Epithelial cell of esophagus (primary cell): ENCODE measurements at regions not wholly inside any gene's neighbourhood (a gene's known extent, or its start where the extent isn't known, plus 50 kb on each side); places are given as distances from the start of the nearest gene placed in this dataset.

Source experiments
- DNase-seq: peaks from one replicate; pipeline ENCODE4 v3.0.0; 2010; ENCODE audit warnings: low read depth
- H3K4me3 ChIP-seq: 2 replicates; pipeline ENCODE4 v1.5.1; 2011; ENCODE audit warnings: mild to moderate bottlenecking, low read length, control low read depth
- CTCF ChIP-seq: IDR thresholded peaks from 2 replicates; pipeline ENCODE4 v1.5.1; 2011; ENCODE audit warnings: low read depth, mild to moderate bottlenecking, low read length, control low read depth, inconsistent platforms; ENCODE audit not compliant: insufficient read depth; ENCODE audit errors: missing control alignments

GRCh38 chr3:99475229-99475628 is 163.2 kb upstream of the COL8A1 start:
- no peak for DNase-seq
- no peak for TF ChIP-seq CTCF
- H3K4me3 ChIP-seq, result no peak overlapping the region

GRCh38 chr3:99474776-99475175 is 163.6 kb upstream of the COL8A1 start:
- no peak overlapping the region for H3K4me3 ChIP-seq
- no peak for TF ChIP-seq CTCF
- no peak for DNase-seq

GRCh38 chr3:99473321-99473751 is 165.1 kb upstream of the COL8A1 start:
- peak; percentile 42 for DNase-seq

GRCh38 chr3:99472385-99472784 is 166.0 kb upstream of the COL8A1 start:
- TF ChIP-seq CTCF, result no peak
- no peak for DNase-seq
- no peak overlapping the region for H3K4me3 ChIP-seq

More at GRCh38 chr3:99473321-99473751, 165.1 kb upstream of the COL8A1 start:
- TF ChIP-seq CTCF, result no peak
- no peak overlapping the region for H3K4me3 ChIP-seq

GRCh38 chr3:99471353-99472323 is 166.8 kb upstream of the COL8A1 start:
- no peak for TF ChIP-seq CTCF
- no peak for DNase-seq
- H3K4me3 ChIP-seq, result no peak overlapping the region

GRCh38 chr3:99470841-99471240 is 167.6 kb upstream of the COL8A1 start:
- TF ChIP-seq CTCF, result no peak
- H3K4me3 ChIP-seq, result no peak overlapping the region
- no peak for DNase-seq
